ENCODE measurements at regions not wholly inside any gene's neighbourhood (a gene's known extent, or its start where the extent isn't known, plus 50 kb on each side); places are given as distances from the start of the nearest gene placed in this dataset.

DNA sequence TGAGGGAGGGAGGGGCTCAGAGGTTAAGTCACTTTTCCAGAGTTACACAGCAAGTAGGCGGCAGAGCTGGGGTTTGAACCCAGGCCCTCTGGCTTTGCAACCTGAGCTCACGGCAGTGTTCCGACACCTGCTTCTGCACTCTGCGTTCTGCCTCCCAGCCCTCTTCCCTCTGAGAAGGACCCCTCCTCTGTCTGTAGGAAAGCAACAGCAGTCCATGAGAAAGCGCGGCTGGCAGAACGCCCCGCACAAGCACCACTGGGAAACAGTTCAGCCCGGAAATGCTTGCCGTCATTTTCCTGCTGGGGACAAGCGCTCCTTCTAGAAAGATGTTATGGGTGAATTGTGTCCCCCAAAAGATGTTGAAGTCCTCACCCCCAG lies 241.1 kb downstream of the NPHP4 start:
- DNase-seq (ENCODE audit: low read depth in 1 of 2, low spot score in 1 of 2), result no peak

DNA sequence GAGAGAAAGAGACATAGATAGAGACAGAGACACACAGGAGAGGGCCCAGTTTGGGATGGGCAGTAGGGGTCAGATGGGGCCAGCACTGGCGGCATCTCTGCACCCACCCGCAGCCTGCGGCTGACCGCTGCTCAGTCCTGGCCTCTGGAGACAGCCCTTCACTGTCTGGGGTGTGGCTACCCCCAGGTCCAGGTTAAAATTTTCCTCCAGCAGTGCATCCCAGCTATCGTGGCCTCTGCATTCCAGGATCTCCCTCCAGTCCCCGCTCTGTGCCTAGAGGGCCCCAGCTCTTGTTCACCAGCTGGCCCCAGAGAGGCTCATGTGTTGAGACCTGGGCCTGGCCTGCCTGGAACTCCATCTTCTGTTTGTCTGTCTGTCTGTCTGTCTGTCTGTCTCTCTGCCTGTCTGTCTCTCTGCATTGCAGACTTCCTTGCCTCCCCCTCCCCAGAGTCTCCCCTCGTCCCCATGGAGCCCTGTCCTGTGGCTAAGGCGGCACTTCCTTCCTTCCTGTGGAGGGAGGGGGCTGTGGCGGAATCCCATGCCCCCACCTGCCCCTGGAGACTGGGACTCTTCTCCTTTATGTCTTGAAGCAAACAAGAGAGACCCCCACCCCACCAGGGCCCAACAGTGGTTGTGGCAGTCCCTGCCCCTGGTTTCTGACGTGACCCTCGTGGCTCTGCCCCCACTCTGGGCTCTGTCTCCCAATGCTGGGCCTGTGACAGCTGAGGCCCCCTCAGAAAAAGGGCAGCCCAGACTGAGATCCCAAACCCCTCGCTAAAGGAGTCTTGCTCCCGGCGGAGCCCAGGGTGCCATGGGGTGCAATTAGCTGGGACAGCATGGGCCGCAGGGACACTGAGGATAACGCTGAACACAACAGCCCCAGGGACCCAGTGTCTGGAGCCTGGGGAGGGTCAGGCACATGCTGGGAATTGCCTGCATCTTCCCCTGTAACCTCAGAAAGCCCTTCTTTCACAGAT lies 241.8 kb downstream of the NPHP4 start:
- no peak for DNase-seq (ENCODE audit: low read depth in 1 of 2, low spot score in 1 of 2)

DNA sequence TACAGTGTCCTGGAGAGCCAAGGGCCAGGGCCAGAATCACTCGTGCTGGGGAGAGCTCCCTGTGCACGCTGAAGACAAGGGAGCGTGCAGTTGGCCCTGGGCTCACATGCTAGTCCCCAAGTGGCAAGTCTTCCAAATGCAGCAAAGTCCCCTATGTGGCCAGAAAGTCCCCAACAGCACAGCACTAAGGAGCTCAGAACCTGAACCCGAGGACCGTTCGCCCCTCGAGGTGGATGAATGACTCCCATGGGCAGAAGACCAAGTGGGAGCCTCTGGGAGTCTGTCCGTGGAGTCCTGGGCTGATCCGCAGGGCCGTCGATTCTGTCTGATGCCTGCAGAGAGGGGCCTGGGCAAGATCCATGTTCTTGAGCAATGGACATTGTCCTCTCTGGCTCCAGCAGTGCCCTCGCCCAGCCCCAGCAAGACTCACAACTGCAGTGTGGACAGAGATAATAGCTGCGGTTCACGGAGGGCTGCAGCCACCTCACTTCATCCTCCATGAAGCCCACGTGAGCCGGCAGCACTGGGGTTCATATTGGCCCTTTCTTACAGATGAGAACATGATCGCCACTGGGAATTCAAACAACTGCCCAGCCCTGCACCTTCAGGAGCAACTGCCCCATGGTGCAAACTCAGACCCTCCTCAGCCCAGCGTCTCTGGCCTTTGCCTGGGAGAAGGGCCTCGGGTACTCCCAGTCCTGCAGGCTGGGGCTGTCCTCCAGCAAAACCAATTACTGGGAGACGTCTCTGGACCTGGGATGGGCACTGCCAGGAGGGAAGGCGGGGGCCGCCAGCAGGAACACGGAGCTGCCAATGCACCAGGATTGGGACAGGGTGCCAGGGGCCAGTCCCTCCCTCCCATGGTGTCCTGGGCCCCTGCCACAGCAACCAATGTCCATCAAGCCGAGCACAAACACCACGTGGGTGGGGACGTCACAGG lies 243.7 kb downstream of the NPHP4 start:
- DNase-seq (ENCODE audit: low read depth in 1 of 2, low spot score in 1 of 2), result no peak

DNA sequence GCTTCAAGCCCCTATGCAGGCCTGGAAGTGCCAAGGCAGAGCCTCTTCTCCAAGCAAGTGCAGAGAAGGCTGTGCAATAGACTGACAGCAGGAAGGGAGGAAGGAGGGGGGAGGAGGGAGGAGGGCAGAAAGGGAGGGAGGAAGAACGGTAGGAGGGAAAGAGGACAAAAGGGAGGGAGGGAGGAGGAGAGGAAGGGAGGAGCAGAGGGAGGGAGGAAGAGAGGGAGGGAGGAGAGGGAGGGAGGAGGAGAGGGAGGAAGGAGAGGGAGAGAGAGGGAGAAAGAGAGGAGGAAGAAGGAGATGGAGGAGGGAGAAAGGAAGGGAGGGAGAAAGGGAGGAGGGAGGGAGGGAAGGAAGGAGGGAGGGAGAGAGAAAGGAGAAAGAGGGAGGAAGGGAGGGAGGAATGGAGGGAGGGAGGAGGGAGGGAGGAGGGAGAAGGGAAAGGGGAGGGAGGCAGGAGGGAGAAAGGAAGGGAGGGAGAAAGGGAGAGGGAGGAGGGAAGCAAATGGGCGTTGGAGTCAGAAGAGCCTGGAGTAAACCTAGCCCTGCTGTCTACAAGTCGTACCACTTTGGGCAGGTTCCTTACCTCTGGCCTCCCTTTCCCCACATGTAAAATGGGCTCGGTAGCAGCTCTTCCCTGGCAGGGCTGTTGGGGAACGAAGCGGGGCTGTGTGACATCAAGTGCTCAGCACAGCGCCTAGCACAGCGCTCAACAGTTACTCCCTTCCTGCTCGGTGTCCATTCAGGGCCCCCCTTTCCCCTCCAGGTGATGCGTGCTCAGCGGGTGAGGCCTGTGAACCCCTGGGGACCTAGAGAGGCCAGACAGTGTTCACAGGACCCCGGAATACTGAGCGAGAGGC lies 244.6 kb downstream of the NPHP4 start:
- no peak for DNase-seq (ENCODE audit: low read depth in 1 of 2, low spot score in 1 of 2)

DNA sequence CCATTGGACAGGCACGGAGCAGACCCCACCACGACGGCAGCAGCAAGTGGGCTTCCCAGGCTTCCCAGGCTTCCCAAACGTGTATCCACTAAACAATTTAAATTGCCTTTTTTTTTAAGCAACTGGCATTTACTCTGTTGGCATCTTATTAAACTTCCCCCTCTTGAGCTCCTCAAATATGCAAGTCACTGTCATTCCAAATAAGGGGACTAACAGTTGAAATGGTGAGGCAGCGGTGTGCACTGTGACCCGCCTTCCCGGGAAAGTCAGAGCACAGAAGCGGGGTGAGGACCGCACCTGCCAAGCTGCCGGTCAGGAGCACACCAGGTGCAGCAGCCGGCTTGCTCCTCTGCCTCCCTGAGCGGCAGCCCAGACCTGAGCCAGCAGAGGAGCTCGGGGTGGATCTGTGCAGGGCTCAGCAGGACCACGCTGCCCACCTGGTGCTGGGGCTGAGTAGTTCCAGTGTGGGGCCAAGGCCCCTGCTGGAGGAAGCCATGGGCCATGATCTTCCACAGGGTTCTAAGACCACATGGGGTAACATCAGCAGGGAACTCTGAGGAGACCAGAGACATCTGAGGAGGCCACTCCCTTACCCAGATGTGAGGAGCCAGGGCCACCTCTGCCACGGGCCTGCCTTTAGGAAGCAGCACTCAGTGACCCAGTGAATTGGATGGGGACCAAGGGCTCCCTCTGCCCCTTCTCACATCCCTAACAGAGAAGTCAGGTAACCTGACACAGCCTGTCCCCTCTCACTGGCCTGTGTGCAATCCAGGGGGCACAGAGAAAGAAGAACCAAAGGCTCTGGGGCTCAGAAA lies 245.4 kb downstream of the NPHP4 start:
- DNase-seq (ENCODE audit: low read depth in 1 of 2, low spot score in 1 of 2), result no peak

DNA sequence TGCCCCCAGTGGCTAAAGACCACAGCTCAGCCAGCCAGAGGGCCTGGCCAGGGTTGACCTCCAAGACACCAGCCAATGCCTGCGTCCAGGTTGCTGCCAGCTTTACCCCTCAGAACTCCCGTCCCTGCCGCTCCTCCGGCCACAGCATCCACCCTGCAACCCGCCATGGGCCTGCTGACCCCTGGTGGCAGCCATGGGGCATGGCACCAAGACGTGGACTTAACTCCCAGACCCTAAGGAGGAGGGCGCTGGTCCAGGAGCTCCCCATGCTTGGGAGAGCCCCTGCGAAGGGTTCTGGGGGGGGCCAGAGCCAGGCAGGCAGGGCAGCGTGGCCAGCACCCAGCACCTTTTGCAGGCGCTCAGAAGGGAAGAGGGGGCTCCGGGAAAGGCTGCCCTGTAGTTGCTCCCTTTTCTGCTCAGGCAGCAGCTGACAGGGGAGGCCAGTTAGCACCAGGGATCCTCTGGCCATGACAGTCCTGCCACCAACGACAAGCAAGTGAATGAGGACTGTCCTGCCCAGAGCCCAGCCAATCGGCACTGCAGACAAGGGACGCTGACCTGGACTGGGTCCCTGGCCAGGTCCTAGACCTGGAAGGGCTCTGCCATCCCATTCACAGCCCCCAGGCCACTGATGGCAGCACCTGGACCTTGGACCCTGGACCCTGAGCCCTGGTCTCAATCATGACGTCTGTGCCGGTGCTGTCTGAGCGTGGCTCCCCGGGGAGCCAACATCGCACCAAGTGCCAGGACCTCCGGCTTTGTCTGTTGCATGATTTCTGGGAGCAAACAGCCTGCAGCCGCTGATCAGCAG lies 246.2 kb downstream of the NPHP4 start:
- DNase-seq (ENCODE audit: low read depth in 1 of 2, low spot score in 1 of 2), result peak; percentile 26 to 42

DNA sequence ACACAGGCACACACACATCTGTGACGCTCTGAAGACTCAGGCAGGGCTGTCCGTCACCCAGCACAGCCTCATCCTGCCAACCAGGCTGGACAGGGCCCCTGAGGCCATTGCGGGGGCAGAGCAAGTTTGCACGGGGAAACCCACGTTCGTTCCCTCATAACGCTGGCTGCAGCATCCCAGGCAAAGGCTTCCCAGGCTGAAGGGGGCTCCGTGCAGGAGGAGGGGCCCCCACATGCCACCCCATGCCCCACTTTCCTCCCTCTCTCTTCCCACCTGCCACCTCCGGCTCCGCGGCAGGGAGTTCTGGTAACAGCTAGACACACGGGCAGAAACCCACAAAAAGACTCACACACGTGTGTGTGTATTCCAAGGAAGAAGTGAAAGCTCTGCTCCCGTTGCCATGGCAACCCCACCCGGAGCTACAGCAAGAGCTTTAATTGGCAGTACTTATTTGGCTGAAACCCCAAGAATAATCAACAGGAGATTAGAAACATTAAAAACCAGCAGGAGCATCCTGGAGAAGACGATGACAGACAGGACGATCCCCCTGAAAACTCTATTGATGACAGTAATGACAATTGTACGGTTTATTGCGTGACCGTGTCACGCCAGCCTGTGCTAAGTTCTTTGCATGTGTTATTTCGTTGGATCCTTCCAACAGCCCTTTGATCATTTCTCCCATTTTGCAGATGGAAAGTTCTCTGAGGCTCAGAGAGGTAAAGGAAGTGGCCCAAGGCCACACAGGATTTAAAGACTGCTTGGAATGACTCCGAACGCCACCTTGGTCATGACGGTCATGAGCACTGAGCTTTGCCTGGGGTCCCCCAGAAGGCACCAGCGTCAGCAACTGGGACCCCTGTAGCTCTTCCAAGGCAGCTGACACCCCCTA lies 247.1 kb downstream of the NPHP4 start:
- DNase-seq (ENCODE audit: low read depth in 1 of 2, low spot score in 1 of 2), result no peak

DNA sequence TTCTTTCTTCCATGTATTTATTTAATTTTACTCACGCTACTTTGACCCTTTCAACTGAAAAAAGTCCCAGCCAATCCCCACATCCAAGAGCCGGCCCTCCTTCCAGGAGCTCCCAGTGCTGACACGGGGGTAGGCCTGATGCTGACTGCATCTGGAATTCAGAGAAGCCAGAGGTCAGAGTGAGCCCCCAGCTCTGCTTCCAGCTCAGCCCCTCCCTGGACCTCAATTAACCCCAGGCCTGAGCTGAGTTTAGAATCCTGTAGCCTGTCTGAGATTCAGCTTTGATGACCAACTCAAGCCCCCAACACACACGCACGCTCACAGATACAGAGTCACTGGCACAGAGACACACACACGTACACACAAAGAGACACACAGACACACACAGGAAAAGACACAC lies 247.9 kb downstream of the NPHP4 start:
- no peak for DNase-seq (ENCODE audit: low read depth in 1 of 2, low spot score in 1 of 2)

DNA sequence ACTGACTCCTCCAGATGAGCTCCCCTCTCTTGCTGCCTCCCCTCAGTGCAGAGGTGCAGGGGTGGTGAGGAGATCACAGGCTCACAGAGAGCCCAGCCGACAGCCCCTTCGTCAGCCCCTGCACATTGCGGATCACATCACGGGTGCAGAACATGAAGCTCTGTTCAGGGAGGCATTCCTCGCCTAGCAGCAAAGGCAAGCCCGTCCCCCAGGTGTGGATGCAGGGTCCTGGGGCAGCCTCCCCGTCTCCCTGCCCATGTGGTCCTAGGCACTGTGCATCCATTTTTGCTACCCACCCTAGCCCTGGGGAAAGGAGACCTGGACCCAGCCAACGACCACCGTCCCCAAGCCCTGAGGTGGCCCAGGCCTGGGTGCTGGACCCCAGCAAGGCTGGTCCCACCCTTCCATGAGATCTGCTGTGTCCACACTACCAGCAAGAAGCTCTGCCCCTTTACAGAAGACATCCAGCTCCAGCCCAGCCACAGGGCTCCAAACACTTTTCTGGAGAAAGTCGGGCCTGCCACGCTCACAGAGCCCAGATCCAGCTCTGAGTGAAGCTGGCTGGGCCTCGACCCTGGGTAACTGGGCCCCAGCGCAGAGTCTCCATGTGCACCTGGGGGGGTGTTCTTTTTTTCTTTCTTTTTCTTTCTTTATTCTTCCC lies 248.7 kb downstream of the NPHP4 start:
- DNase-seq (ENCODE audit: low read depth in 1 of 2, low spot score in 1 of 2), result no peak

DNA sequence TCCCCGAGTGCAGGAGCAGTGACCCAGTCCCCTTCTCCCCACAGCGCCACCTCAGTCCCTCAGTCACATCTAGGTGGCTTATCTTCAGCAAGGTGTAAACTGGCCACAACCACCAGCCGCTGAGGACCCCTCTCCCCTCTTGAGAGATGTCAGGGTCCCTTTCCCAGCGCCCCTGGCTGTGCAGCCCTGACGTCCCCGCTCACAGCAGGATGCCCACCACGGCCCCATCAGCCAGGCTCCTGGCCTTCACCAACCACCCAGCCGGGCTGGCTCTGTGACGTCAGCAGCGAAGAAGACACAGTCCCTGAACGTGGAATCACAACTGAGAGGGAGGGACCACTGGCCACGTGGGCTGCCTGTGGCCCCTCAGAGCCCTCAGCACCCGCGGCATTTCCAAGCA lies 249.4 kb downstream of the NPHP4 start:
- DNase-seq (ENCODE audit: low read depth in 1 of 2, low spot score in 1 of 2), result no peak

DNA sequence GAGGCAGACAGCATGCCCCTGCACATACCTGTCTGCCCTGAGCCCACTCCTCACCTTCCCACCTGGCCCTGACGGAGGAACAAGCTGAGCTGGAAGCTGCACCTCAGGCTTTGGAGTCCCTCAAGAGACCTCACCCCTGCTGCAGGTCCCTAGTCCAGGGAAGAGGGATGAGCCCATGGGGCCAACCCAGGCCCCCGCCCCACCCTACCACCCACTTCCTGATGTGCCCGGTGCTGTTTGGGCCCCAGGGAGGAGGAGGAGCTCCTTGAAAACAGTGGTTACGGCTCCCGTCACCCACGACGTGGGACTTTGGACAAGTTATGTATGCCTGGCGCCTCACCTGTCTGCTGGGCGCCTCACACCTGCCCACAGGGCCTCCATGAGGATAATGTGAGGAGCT lies 250.2 kb downstream of the NPHP4 start:
- DNase-seq (ENCODE audit: low read depth in 1 of 2, low spot score in 1 of 2), result no peak

DNA sequence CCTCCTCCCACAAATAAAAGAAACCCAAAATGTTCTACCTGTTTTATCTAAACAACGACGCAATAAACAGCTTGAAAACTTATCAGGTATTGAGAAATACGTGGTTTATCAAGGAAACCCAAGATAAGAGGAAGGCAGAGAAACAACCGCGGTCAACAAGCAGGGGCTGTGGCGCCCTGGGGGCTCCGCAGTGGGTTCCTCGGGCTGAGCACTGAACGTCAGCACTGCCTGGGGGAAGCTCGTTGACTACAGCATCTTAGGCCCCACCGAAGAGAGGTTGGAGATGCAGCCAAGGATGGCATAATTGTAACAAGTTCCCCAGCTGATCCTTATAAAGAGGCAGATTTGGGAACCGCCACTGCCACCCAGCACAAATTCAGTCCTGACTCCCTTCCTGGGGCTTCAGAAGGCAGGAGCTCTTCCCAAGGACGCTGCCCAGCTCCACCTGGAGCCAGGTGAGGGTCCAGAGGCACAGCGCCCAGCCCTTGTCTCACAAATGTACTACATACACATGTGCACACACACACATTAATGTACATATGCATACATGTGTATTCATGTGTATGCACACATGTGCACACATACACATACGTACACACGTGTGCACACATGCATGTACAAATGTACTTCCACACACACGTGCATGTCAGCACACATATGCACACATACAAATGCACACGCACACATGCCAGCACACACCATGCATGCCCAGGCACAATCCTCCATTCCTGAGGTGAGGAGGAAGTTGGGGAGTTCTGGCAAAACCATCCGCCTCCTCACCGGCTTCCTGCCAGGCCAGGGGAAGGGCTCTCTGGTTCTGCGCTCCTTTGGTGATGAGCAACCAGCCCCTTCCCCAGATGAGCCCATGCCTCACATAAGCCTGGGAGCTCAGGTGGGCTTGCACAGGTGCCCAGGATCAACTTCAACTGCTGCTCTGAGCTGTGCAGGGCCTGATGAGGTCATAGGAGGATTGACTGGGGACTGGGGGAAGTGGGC lies 251.1 kb downstream of the NPHP4 start:
- no peak for DNase-seq (ENCODE audit: low read depth in 1 of 2, low spot score in 1 of 2)

DNA sequence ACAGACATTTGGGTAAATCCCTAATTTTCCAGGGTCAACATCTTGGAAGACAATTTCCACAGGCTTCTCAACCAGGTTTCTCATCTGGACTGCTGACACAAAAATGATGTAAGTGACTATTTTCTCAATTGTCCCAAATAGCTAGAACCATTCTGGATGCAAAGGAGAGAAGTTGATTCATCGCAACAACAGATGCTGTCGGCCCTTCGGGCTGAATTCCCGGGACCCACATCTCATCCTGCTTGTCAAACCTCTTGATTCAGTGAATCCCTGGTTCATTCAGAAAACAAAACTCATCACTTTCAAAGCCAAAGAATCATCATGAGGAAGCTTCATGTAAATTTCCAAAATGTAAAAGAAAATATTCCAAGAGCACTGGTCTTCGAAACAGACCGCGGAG lies 251.8 kb downstream of the NPHP4 start:
- DNase-seq (ENCODE audit: low read depth in 1 of 2, low spot score in 1 of 2), result no peak

DNA sequence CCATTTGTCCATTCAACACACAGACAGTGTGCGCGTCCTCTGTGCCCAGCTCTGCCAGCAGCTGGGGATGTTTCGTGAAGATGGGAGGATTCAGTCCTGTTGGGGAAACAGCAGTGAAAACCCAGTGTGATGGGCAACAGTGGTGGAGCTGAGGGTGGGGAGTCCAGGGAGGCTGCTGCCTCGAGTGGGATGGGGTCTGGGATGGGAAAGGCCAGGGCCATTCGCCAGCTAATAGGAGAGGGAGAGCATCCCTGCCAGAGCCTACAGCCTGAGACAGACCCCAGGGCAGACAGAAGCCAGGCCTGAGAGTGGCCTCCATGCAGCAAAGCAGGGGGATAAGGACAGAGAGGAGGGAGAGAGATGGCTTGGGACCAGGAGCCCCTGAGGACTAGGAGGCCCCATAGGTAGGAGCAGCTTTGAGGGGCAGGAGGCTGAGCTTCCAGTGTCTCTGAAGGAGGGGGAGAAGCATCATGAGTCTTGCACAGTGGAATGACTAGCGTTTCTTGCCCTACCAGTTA lies 252.6 kb downstream of the NPHP4 start:
- no peak for DNase-seq (ENCODE audit: low read depth in 1 of 2, low spot score in 1 of 2)

DNA sequence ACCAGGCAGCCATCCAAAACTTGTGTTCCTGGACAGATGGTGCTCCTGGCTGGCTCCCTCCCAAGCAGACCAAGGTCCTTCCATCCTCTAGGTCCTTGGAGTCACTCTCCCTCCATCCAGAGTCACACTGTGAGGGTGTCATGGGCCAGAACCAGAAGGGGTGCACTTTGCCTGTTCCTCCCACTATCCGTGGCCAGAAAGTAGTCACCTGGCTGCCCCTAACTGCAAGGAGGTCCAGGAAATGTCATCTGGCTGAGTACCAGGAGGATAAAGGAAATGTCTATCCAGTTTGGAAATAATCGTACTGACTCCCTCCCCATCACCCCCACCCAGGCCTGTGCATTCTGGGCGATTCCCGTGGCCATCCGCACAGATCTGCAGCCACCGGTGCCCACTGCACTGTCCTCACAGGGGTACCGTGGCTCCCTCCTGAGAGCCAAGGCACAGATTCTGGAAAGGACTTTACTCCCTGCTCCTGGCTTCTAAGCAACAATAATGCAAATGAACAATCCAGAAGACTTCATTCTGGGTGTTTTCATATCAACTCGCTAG lies 253.2 kb downstream of the NPHP4 start:
- no peak for DNase-seq (ENCODE audit: low read depth in 1 of 2, low spot score in 1 of 2)

DNA sequence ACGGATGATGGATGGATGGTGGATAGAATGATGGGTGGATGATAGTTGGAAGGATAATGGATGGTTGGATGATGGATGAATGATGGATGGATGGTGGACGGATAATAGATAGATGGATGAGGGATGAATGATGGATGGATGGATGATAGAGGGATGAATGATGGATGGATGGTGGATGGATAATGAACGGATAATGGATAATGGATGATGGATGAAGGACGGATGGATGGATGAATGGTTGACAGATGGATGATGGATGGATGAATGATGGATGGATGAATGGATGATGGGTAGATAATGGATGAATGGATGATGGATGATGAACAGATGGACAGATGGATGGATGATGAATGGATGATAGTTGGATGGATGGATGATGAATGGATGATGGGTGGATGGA lies 255.1 kb downstream of the NPHP4 start:
- no peak for DNase-seq (ENCODE audit: low read depth in 1 of 2, low spot score in 1 of 2)
